Osteocyte (in vitro differentiated cells): ENCODE measurements at regions not wholly inside any gene's neighbourhood (a gene's known extent, or its start where the extent isn't known, plus 50 kb on each side); places are given as distances from the start of the nearest gene placed in this dataset.
"Not testable (repeated sequence)": the region's sequence is repeated elsewhere in the genome, so short reads cannot be mapped to it uniquely, and the experiment has no call there.

ENCODE experiments used
- DNase-seq: peaks from one replicate; pipeline ENCODE4 v3.0.0; 2021; ENCODE audit warnings: mixed read lengths; ENCODE audit not compliant: unreplicated experiment; ENCODE audit errors: extremely low spot score
- H3K27ac Mint-ChIP-seq: one replicate; pipeline ENCODE4 v1.8.0; 2021; ENCODE audit warnings: mild to moderate bottlenecking, mixed read lengths; ENCODE audit not compliant: unreplicated experiment
- H3K27me3 Mint-ChIP-seq: one replicate; pipeline ENCODE4 v1.8.0; 2021; ENCODE audit warnings: mixed read lengths; ENCODE audit not compliant: unreplicated experiment
- H3K36me3 Mint-ChIP-seq: one replicate; pipeline ENCODE4 v1.8.0; 2021; ENCODE audit warnings: mixed read lengths; ENCODE audit not compliant: unreplicated experiment
- H3K4me1 Mint-ChIP-seq: one replicate; pipeline ENCODE4 v1.8.0; 2021; ENCODE audit warnings: mixed read lengths; ENCODE audit not compliant: unreplicated experiment
- H3K4me3 Mint-ChIP-seq: one replicate; pipeline ENCODE4 v1.8.0; 2021; ENCODE audit warnings: mild to moderate bottlenecking, moderate library complexity, mixed read lengths; ENCODE audit not compliant: unreplicated experiment
- H3K9me3 Mint-ChIP-seq: one replicate; pipeline ENCODE4 v1.8.0; 2021; ENCODE audit warnings: mixed read lengths; ENCODE audit not compliant: unreplicated experiment
- CTCF ChIP-seq: fragments of 200-600 bp; sonication (generic); IDR thresholded peaks from 2 replicates; pipeline ENCODE4 v1.5.0; 2021; ENCODE audit warnings: antibody characterized with exemption, mild to moderate bottlenecking, moderate library complexity

- DNase-seq: no peak
- Mint-ChIP-seq H3K4me1 (peaks cover 13% of the 10 kb centered on the region), H3K4me3 (no peak overlapping the region), H3K27me3 (no peaks in the 10 kb centered on the region), H3K9me3 (peaks cover 8% of the 10 kb centered on the region), H3K36me3 (no peaks in the 10 kb centered on the region), H3K27ac (no peak overlapping the region)
- TF ChIP-seq CTCF: no peak
Observed at GRCh38 chr11:24264868-24265267, 232.0 kb upstream of the LUZP2 start.

GRCh38 chr11:24267014-24267413 lies 229.8 kb upstream of the LUZP2 start:
- Mint-ChIP-seq H3K36me3 (no peaks in the 10 kb centered on the region), H3K9me3 (peaks cover 8% of the 10 kb centered on the region), H3K4me1 (peaks cover 5% of the 10 kb centered on the region), H3K27me3 (no peaks in the 10 kb centered on the region), H3K4me3 (no peak overlapping the region), H3K27ac (no peak overlapping the region)
- no peak for TF ChIP-seq CTCF
- no peak for DNase-seq

GRCh38 chr11:24271798-24272197 lies 225.1 kb upstream of the LUZP2 start:
- Mint-ChIP-seq H3K27ac (no peak overlapping the region), H3K36me3 (no peaks in the 10 kb centered on the region)

GRCh38 chr11:24274214-24274781 lies 222.6 kb upstream of the LUZP2 start:
- H3K9me3 Mint-ChIP-seq: not testable (repeated sequence)

More at GRCh38 chr11:24271798-24272197, 225.1 kb upstream of the LUZP2 start:
- Mint-ChIP-seq H3K4me1 (no peaks in the 10 kb centered on the region), H3K4me3 (no peak overlapping the region), H3K27me3 (no peaks in the 10 kb centered on the region), H3K9me3 (peaks cover 8% of the 10 kb centered on the region)
- DNase-seq: no peak
- TF ChIP-seq CTCF: no peak

GRCh38 chr11:24286238-24286637 lies 210.6 kb upstream of the LUZP2 start:
- H3K27ac Mint-ChIP-seq: no peak overlapping the region
- no peak overlapping the region for H3K4me3 Mint-ChIP-seq
- H3K4me1 Mint-ChIP-seq: no peaks in the 10 kb centered on the region
- no peak for TF ChIP-seq CTCF
- H3K36me3 Mint-ChIP-seq: no peaks in the 10 kb centered on the region
- DNase-seq: no peak
- no peaks in the 10 kb centered on the region for H3K27me3 Mint-ChIP-seq
- no peaks in the 10 kb centered on the region for H3K9me3 Mint-ChIP-seq

More at GRCh38 chr11:24274214-24274781, 222.6 kb upstream of the LUZP2 start:
- not testable (repeated sequence) for H3K36me3 Mint-ChIP-seq, H3K27me3 Mint-ChIP-seq, H3K27ac Mint-ChIP-seq, H3K4me1 Mint-ChIP-seq, H3K4me3 Mint-ChIP-seq, DNase-seq

GRCh38 chr11:24289301-24289700 lies 207.6 kb upstream of the LUZP2 start:
- no peak overlapping the region for H3K4me3 Mint-ChIP-seq
- no peaks in the 10 kb centered on the region for H3K36me3 Mint-ChIP-seq
- no peak for TF ChIP-seq CTCF
- H3K9me3 Mint-ChIP-seq: no peaks in the 10 kb centered on the region
- H3K4me1 Mint-ChIP-seq: no peaks in the 10 kb centered on the region
- H3K27ac Mint-ChIP-seq: no peak overlapping the region
- no peaks in the 10 kb centered on the region for H3K27me3 Mint-ChIP-seq
- no peak for DNase-seq
